ENCODE measurements at regions not wholly inside any gene's neighbourhood (a gene's known extent, or its start where the extent isn't known, plus 50 kb on each side); places are given as distances from the start of the nearest gene placed in this dataset.

DNA sequence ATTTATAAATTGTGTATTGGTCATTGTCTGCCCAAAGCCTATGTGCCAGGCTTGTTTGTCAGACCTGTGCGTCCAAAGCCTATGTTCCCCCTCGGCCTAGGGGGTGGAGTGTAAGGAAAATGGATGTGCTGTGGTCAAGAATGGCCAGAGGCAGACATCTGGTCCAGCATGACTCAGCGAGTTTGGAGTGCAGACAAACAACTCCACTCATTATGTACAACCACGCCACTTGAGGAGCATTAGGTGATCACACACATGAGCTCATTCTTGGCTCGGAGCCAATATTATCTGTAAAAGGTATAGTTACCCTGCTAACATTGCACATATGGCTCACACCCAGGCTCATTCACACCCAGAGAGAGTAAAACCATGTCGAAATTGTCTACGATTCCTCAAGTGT is 1047.6 kb upstream of the ADGRL4 start:
- in situ Hi-C loops (cut with MboI; ENCODE audit: low sequenced_read_pairs, unreplicated experiment), result no loop called here
- TF ChIP-seq, protein P1, sequence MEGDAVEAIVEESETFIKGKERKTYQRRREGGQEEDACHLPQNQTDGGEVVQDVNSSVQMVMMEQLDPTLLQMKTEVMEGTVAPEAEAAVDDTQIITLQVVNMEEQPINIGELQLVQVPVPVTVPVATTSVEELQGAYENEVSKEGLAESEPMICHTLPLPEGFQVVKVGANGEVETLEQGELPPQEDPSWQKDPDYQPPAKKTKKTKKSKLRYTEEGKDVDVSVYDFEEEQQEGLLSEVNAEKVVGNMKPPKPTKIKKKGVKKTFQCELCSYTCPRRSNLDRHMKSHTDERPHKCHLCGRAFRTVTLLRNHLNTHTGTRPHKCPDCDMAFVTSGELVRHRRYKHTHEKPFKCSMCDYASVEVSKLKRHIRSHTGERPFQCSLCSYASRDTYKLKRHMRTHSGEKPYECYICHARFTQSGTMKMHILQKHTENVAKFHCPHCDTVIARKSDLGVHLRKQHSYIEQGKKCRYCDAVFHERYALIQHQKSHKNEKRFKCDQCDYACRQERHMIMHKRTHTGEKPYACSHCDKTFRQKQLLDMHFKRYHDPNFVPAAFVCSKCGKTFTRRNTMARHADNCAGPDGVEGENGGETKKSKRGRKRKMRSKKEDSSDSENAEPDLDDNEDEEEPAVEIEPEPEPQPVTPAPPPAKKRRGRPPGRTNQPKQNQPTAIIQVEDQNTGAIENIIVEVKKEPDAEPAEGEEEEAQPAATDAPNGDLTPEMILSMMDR (IDR thresholded peaks at IDR 0.05; ENCODE audit: borderline replicate concordance, control extremely low read depth, extremely low read depth, insufficient read depth, missing control alignments), result no peak
- DNase-seq (ENCODE audit: low spot score), result no peak

DNA sequence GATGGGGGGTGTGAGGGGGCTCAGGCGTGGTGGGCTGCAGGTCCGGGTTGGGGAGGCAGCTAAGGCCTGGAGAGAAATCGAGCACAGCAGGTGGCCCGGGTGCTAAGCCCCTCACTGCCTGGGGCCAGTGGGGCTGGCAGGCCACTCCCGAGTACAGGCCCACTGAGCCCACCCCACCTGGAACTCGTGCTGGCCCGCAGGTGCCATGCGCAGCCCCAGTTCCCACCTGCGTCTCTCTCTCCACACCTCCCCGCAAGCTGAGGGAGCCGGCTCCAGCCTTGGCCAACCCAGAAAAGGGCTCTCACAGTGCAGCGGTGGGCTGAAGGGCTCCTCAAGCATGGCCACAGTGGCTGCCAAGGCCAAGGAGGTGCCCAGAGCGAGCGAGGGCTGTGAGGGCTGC is 1047.1 kb upstream of the ADGRL4 start:
- TF ChIP-seq, protein P1 (IDR thresholded peaks at IDR 0.05; ENCODE audit: borderline replicate concordance, control extremely low read depth, extremely low read depth, insufficient read depth, missing control alignments), result no peak
- in situ Hi-C loops (cut with MboI; ENCODE audit: low sequenced_read_pairs, unreplicated experiment), result no loop called here
- no peak for DNase-seq (ENCODE audit: low spot score)

DNA sequence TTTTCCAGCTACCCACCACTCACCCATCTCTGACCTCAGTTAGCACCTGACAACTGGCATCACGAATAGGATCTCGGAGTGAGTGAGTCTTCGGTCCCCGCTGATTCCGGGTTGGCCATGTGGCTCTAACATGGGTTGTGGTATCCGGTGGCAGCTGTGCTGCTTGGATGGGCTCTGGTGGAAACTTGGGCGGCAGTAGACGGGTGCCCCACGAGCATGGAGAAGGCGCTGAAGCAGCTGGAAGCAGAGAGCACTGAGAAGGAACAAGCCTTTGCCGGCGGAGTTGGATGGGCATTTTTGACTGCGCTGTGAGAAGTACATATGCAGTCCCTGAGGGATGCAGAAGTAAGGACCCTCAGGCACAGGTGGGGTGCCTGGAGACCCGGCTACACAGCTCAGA is 1044.0 kb upstream of the ADGRL4 start:
- in situ Hi-C loops (cut with MboI; ENCODE audit: low sequenced_read_pairs, unreplicated experiment), result no loop called here
- DNase-seq (ENCODE audit: low spot score), result no peak
- TF ChIP-seq, protein P1 (IDR thresholded peaks at IDR 0.05; ENCODE audit: borderline replicate concordance, control extremely low read depth, extremely low read depth, insufficient read depth, missing control alignments), result no peak

DNA sequence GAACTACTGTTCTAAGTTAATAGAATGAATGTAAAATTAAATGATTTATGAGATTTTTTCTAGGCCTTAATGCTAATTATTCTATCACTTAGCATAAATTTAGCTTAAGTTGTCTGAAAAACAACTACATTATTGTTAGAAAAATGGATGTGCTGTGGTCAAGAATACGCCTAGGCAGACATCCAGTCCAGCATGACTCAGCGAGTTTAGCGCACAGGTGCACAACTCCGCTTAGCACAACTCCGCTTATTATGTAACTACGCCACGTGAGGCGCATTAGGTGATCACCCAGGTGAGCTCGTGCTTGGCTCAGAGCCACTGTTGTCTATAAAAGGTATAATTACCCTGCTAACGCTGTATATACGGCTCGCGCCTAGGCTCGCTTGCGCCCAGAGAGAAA is 1043.6 kb upstream of the ADGRL4 start:
- TF ChIP-seq, protein P1 (IDR thresholded peaks at IDR 0.05; ENCODE audit: borderline replicate concordance, control extremely low read depth, extremely low read depth, insufficient read depth, missing control alignments), result no peak
- in situ Hi-C loops (cut with MboI; ENCODE audit: low sequenced_read_pairs, unreplicated experiment), result no loop called here
- no peak for DNase-seq (ENCODE audit: low spot score)

DNA sequence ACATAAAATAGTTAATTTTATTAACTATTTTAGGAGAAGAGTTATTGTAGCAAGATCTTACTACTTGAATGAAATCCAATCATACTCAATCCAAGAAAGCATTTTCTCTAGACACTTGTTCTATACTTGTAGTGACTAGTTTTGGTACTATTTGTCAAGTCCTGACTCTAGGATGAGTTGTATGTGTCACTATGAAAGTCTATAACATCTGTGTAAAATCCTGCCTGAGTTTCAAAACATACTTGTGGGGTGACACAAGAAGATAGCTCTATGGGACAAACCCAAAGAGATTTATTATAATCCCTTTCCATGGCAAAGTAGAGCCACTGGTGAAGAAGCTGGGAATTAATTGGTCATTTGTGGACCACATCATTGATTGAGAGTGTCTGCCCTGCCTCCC is 1042.2 kb upstream of the ADGRL4 start:
- no peak for DNase-seq (ENCODE audit: low spot score)
- in situ Hi-C loops (cut with MboI; ENCODE audit: low sequenced_read_pairs, unreplicated experiment), result no loop called here
- TF ChIP-seq, protein P1 (IDR thresholded peaks at IDR 0.05; ENCODE audit: borderline replicate concordance, control extremely low read depth, extremely low read depth, insufficient read depth, missing control alignments), result no peak

DNA sequence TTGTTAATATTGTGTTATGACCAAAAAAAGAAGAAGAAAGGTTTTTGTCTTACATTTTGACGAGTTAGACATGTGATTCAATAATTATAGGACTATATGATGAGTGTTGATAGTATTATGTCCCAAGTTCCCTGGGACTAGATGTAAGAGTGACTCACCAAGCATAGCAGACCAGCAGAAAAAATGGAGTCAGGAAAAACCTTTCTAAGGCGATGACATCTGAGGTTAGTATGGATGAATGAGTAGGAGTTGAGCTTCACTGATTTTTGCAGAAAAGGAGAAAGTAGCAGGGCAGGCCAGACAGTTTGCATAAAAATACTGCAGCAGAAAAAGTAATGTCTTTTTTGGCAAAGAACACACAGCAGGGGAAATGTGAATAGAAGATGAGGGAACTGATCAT is 1041.3 kb upstream of the ADGRL4 start:
- TF ChIP-seq, protein P1 (IDR thresholded peaks at IDR 0.05; ENCODE audit: borderline replicate concordance, control extremely low read depth, extremely low read depth, insufficient read depth, missing control alignments), result no peak
- no peak for DNase-seq (ENCODE audit: low spot score)
- in situ Hi-C loops (cut with MboI; ENCODE audit: low sequenced_read_pairs, unreplicated experiment), result no loop called here

DNA sequence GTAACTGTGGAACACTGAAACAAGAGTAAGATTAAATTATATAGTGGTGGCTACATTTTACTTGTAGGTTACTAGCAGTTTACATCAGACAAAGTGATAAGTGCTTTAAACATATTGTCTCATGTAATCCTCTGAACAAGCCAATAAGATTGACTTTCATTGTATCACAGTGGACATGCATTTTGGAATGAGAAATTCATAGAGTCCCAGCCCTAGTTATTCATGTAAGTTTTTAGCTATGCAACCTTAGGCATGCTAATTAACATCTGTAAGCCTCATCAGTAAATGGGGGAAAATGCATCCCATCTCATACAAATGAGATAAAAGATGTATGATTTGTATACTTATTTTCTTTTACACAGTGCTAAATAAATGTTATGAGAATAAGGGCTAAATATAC is 1038.1 kb upstream of the ADGRL4 start:
- TF ChIP-seq, protein P1 (IDR thresholded peaks at IDR 0.05; ENCODE audit: borderline replicate concordance, control extremely low read depth, extremely low read depth, insufficient read depth, missing control alignments), result no peak
- in situ Hi-C loops (cut with MboI; ENCODE audit: low sequenced_read_pairs, unreplicated experiment), result no loop called here
- no peak for DNase-seq (ENCODE audit: low spot score)
